BLaER1 (cell line): ENCODE measurements at regions not wholly inside any gene's neighbourhood (a gene's known extent, or its start where the extent isn't known, plus 50 kb on each side); places are given as distances from the start of the nearest gene placed in this dataset.
A peak's percentile ranks its signal among the peaks of the same experiment; 100 is the strongest.

Experiments
- H3K27ac ChIP-seq: shearing (Covaris generic); formaldehyde crosslinking; 2 replicates; pipeline ENCODE4 v1.8.1; 2022
- H3K27me3 ChIP-seq: shearing (Covaris generic); formaldehyde crosslinking; 2 replicates; pipeline ENCODE4 v1.8.1; 2022
- H3K36me3 ChIP-seq: shearing (Covaris generic); formaldehyde crosslinking; 2 replicates; pipeline ENCODE4 v1.8.1; 2022
- H3K4me1 ChIP-seq: shearing (Covaris generic); formaldehyde crosslinking; 2 replicates; pipeline ENCODE4 v1.8.1; 2022
- H3K4me2 ChIP-seq: shearing (Covaris generic); formaldehyde crosslinking; 2 replicates; pipeline ENCODE4 v1.8.1; 2022
- H3K4me3 ChIP-seq: shearing (Covaris generic); formaldehyde crosslinking; 2 replicates; pipeline ENCODE4 v1.8.1; 2022
- H3K9ac ChIP-seq: shearing (Covaris generic); formaldehyde crosslinking; 2 replicates; pipeline ENCODE4 v1.8.1; 2022
- H3K9me3 ChIP-seq: shearing (Covaris generic); formaldehyde crosslinking; 2 replicates; pipeline ENCODE4 v1.8.1; 2022
- H4K20me1 ChIP-seq: shearing (Covaris generic); formaldehyde crosslinking; 2 replicates; pipeline ENCODE4 v1.8.1; 2022
- Cebpa-rat ChIP-seq: shearing (Covaris generic); IDR thresholded peaks from 2 replicates; pipeline ENCODE4 v1.8.1; 2022

DNA sequence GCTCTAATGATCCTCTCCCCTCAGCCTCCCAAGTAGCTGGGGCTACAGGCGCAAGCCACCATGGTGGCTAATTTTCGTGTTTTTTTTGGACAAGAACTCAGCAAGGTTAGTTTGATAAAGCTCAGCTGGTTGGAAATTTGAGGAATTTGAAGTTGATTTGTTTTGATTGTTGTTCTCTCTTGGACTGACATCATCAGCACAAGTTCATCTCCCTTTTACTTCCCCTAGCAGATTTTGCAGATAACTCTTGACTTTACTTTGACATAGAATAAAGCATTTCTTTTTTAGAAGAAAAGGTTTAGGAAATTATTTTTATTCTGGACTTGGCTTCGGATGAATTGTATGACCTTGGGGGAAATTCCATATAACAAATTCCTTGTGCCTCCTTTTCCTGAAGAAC, 74.9 kb upstream of the DLX2 start:
- peaks cover 15% of the 10 kb centered on the region for H3K27me3 ChIP-seq
- no peak overlapping the region for H3K4me2 ChIP-seq
- no peak overlapping the region for H3K9ac ChIP-seq
- H3K4me3 ChIP-seq, result no peak overlapping the region
- no peak overlapping the region for H3K27ac ChIP-seq
- H3K9me3 ChIP-seq, result no peaks in the 10 kb centered on the region
- no peaks in the 10 kb centered on the region for H4K20me1 ChIP-seq
- H3K36me3 ChIP-seq, result no peaks in the 10 kb centered on the region
- TF ChIP-seq Cebpa-rat, result no peak
- H3K4me1 ChIP-seq, result 0 out of 2 replicates have a peak, but pooled peaks cover 5% of the 10 kb centered on the region

DNA sequence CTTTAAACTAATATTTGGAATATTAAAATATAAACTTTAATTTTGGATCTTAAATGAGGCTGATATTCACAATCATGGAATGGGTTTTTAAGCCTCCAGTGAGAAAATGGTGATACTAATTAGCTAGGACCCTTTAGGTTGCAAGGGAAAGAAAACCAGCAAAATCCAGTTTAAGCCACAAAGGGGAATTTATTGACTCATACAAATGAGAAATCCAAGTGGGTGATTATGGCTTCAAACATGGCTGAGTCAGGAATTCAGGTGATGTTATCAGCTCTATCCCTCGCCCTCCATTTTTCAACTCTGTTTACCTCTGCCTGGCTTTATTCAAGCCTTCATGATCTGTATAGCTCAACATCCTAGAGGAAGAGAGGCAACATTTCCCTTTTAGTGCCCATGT, 75.3 kb upstream of the DLX2 start:
- Histone ChIP-seq H3K4me2 (no peak overlapping the region), H3K4me1 (0 out of 2 replicates have a peak, but pooled peaks cover 1% of the 10 kb centered on the region), H3K9ac (no peak overlapping the region), H3K4me3 (no peak overlapping the region), H4K20me1 (no peaks in the 10 kb centered on the region), H3K27me3 (peaks cover 11% of the 10 kb centered on the region), H3K27ac (no peak overlapping the region), H3K9me3 (no peaks in the 10 kb centered on the region), H3K36me3 (no peaks in the 10 kb centered on the region)
- TF ChIP-seq Cebpa-rat, result no peak

DNA sequence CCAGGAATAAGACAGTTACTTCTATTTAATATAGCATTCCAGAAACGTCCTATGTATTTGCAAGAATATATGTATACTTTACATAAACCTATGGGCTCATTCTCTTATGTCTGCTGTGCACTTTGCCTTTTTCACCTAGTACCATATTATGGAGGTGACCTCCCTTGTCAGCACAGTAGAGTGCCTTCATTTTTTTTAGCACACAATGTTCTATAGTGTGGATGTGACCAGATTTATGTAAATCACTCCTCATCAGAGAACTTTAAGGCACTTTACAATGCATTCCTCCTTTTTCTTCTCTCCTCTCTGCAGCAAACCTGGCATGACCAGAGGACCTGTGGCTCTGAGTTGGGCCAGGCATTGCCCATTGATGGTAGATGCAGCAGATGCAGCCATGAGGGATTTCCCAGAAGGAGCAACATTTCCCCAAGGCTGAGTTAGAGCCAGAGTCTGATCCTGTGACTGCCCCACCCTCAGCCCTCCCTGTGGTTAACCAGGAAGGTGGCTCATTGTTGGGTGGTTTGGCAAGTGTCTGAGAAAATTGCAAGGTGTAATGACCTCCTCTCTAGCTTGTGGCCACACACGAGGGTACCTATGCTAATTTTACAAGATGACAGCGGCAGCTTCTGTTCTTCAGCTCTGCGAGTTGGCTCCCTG, 76.5 kb upstream of the DLX2 start:
- TF ChIP-seq Cebpa-rat, result no peak
- no peak overlapping the region for H3K9ac ChIP-seq
- H3K27me3 ChIP-seq, result no peaks in the 10 kb centered on the region

DNA sequence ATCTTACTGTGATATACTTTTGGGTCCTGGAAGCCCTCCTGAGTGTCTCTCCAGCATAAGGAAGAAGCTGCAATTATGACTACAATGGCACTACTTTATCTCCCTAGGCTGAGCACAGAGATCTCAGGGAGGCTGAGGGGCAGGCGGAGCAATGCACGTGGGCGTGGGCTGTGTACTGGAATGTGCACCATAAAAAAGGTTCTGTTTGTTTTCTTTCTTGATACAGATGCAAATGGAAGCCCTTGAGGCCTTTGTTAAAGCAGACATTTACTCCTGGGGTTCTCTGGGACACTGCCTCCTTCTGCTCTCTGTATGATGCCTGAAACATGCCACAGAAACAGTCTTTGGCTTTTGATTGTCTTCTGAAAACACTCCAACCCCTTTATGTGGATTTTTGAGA, 79.1 kb upstream of the DLX2 start:
- Histone ChIP-seq H3K9ac (no peak overlapping the region), H3K4me1 (no peaks in the 10 kb centered on the region), H3K4me3 (no peak overlapping the region), H4K20me1 (no peaks in the 10 kb centered on the region), H3K36me3 (no peaks in the 10 kb centered on the region), H3K27ac (no peak overlapping the region), H3K4me2 (no peak overlapping the region), H3K9me3 (peaks cover 15% of the 10 kb centered on the region), H3K27me3 (no peaks in the 10 kb centered on the region)
- TF ChIP-seq Cebpa-rat, result no peak

More for the DNA sequence above, 76.5 kb upstream of the DLX2 start:
- Histone ChIP-seq H4K20me1 (no peaks in the 10 kb centered on the region), H3K27ac (no peak overlapping the region), H3K4me2 (no peak overlapping the region), H3K4me3 (no peak overlapping the region), H3K9me3 (no peaks in the 10 kb centered on the region), H3K4me1 (no peaks in the 10 kb centered on the region), H3K36me3 (no peaks in the 10 kb centered on the region)

DNA sequence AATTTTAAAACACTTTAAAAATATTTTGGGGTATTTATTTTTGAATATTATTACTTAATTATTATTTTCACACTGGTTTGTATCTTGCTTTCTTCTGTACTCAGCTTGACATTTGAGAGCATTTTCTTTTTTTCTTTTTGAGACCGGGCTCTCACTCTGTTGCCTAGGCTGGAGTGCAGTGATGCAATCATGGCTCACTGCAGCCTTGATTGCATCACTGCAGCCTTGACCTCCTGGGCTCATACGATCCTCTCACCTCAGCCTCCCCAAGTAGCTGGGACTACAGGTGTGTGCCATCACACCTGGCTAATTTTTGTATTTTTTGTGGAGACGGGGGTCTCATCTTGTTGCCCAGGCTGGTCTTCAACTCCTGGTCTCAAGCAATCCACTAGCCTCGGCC, 79.9 kb upstream of the DLX2 start:
- no peaks in the 10 kb centered on the region for H3K36me3 ChIP-seq
- no peaks in the 10 kb centered on the region for H3K27me3 ChIP-seq
- H4K20me1 ChIP-seq, result no peaks in the 10 kb centered on the region
- no peak overlapping the region for H3K4me3 ChIP-seq
- H3K4me2 ChIP-seq, result no peak overlapping the region
- TF ChIP-seq Cebpa-rat, result no peak
- no peak overlapping the region for H3K27ac ChIP-seq
- no peaks in the 10 kb centered on the region for H3K4me1 ChIP-seq
- H3K9me3 ChIP-seq, result peaks cover 15% of the 10 kb centered on the region
- no peak overlapping the region for H3K9ac ChIP-seq

DNA sequence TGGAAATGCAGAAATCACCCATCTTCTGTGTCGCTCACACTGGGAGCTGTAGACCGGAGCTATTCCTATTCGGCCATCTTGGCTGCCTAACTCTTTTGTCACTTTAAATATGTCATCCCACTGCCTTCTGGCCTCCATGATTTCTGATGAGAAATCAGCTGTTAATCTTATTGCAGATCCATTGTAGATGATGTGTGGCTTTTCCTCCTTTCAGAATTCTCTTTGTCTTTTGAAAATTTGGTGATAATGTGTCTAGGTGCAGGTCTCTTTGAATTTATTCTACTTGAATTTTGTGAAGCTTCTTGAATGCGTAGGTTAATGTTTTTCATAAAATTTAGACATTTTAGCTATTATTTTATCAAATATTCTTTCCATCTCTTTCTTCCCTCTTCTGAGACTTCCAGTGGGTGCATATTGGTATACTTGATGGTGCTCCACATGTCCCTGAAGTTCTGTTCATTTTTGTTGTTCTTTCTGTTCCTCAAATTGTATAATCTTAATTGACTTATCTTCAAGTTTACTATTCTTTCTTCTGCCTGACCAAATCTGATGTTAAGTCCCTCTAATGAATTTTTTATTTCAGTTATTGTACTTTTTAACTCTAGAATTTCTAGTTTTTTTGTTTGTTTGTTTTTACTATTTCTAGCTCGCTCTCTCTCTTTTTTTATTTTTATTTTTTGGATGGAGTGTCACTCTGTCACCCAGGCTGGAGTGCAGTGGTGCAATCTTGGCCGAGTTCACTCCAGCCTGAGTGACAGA, 90.8 kb upstream of the DLX2 start:
- no peak overlapping the region for H3K27ac ChIP-seq
- peaks cover 5% of the 10 kb centered on the region for H3K4me1 ChIP-seq
- H3K9me3 ChIP-seq, result peaks cover 38% of the 10 kb centered on the region
- no peaks in the 10 kb centered on the region for H3K36me3 ChIP-seq
- H3K27me3 ChIP-seq, result no peaks in the 10 kb centered on the region
- no peaks in the 10 kb centered on the region for H4K20me1 ChIP-seq
- no peak overlapping the region for H3K9ac ChIP-seq
- no peak overlapping the region for H3K4me2 ChIP-seq
- no peak overlapping the region for H3K4me3 ChIP-seq
- no peak for TF ChIP-seq Cebpa-rat

DNA sequence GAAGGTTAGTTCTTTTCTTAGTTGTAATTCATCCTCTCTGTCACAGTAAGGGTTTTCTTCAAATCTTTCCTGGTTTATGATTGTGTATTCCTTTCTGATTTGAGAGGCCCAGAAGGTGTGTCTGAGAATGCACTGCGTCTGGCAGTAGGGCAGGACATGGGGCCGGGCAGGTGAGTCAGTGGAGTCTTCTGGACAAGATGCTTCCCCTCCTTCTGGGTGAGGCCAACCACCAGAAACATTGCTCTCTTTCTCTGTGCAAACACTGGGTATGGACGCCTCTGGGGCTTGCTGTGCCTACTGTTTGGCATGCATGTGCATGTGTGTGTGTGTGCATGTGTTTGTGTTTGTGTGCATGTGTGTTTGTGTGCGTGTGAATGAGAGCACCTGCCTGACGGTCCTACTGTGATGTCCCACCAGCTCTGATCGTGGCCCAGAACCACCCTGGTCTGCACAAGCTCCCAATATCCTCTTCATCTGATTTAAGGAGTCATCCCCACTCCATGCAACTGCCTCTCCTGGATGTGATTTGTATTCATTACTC, 93.2 kb upstream of the DLX2 start:
- Histone ChIP-seq H3K4me3 (no peak overlapping the region), H3K27me3 (no peaks in the 10 kb centered on the region), H3K4me2 (no peak overlapping the region), H3K36me3 (no peaks in the 10 kb centered on the region), H4K20me1 (no peaks in the 10 kb centered on the region), H3K9ac (no peak overlapping the region), H3K9me3 (peaks cover 48% of the 10 kb centered on the region), H3K4me1 (peaks cover 18% of the 10 kb centered on the region), H3K27ac (no peak overlapping the region)
- no peak for TF ChIP-seq Cebpa-rat

DNA sequence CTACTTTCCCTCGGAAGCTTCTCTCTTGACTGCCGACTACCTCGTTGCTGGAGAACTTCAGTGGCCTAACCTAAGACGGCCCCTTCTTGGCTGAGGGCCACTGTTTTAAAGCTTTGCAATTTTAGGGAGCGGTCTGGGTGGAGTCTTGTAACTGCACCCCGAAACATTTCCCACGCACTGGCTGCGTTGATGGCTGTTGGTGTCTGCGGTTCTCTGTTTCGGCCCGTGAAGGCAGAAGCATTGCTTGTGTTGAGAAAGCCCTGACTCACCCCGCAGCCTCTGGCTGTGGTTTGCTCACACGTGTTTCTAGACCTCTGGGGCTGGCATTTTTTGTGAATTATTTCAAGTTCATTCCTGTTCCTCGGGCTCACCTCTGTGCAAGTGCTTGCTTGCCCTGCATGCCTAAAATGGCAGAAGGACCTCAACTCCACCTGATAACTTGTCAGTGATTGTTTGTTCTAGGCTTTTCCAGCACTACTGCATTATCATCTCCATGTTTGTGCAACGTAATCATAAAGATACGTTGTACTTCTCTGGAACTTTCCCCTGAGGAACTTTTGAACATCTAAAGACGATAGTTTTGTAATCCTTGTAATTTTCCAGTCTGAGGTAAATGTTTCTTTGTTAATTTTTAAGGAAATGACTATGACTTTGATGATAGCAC, 94.2 kb upstream of the DLX2 start:
- Histone ChIP-seq H3K27me3 (no peaks in the 10 kb centered on the region), H3K36me3 (no peaks in the 10 kb centered on the region), H4K20me1 (no peaks in the 10 kb centered on the region), H3K4me1 (peaks cover 18% of the 10 kb centered on the region), H3K9ac (no peak overlapping the region), H3K27ac (no peak overlapping the region), H3K4me3 (no peak overlapping the region), H3K4me2 (0 out of 2 replicates have a peak overlapping the region, but pooled peaks have one; percentile 2), H3K9me3 (peaks cover 52% of the 10 kb centered on the region)
- TF ChIP-seq Cebpa-rat, result no peak

DNA sequence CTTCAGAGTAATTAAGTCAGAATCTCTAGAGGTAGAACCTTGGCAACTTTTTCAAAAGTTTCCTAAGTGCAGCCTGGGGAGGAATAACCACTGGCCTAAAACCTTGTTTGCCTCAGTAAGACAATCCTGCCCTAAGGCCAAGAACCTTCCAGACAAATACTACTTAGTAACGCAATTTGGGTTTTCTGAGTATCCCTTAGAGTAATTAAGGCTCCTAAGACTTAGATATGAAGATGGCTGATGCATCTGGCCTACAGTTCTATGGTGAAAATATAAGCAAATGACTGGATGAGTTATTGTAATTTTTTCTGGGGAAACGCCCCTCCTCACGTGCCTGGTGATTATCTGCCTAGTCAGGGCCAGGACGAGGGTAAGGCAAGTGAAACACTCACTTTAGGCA, 95.7 kb upstream of the DLX2 start:
- TF ChIP-seq Cebpa-rat, result no peak
- no peak overlapping the region for H3K9ac ChIP-seq
- peak overlapping the region; percentile 42; the same call in 1 of the 2 replicates for H3K4me2 ChIP-seq
- H3K9me3 ChIP-seq, result peaks cover 46% of the 10 kb centered on the region
- H4K20me1 ChIP-seq, result no peaks in the 10 kb centered on the region
- no peaks in the 10 kb centered on the region for H3K27me3 ChIP-seq
- H3K4me3 ChIP-seq, result no peak overlapping the region
- H3K36me3 ChIP-seq, result no peaks in the 10 kb centered on the region
- no peak overlapping the region for H3K27ac ChIP-seq
- peaks cover 18% of the 10 kb centered on the region for H3K4me1 ChIP-seq

DNA sequence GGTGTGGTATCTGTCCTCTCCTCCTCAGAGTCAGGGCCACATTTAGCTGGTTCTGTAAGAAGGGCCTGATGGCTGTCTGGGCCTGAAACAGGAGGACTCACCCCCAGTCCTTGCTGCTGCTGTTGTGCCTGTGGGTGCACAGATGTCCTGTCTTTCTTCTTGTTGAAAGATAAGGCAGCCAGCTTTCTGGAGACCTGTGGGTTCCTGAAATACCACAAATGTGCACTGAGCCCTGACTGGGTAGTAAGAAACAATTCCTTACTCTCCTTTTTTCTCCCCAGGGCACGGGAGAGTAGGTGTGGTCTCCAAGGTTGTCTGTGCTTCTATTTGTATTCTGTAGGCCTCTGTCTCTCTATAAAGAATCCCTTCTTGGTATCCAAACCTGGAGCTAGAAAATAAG, 96.2 kb upstream of the DLX2 start:
- Histone ChIP-seq H3K27me3 (no peaks in the 10 kb centered on the region), H3K36me3 (no peaks in the 10 kb centered on the region), H3K9me3 (peaks cover 40% of the 10 kb centered on the region), H3K4me2 (peak overlapping the region; percentile 42), H4K20me1 (no peaks in the 10 kb centered on the region), H3K9ac (no peak overlapping the region), H3K4me3 (no peak overlapping the region), H3K4me1 (peaks cover 18% of the 10 kb centered on the region), H3K27ac (no peak overlapping the region)
- TF ChIP-seq Cebpa-rat, result no peak
